Nucleus accumbens (tissue), 56 donors: ENCODE measurements at regions not wholly inside any gene's neighbourhood (a gene's known extent, or its start where the extent isn't known, plus 50 kb on each side); places are given as distances from the start of the nearest gene placed in this dataset.
A peak's percentile ranks its signal among the peaks of the same experiment; 100 is the strongest.
"Not testable (repeated sequence)": the region's sequence is repeated elsewhere in the genome, so short reads cannot be mapped to it uniquely, and the experiment has no call there.

Experiments used
- DNase-seq, 56 donors: peaks; one replicate each; lab custom pipeline; 2025; lab: John Stamatoyannopoulos, UW

- DNase-seq = no peak
These were observed 79.2 kb downstream of the C9orf152 start for GRCh38 chr9:110128664-110129329.

GRCh38 chr9:110129425-110129824, 78.5 kb downstream of the C9orf152 start:
- no peak for DNase-seq

GRCh38 chr9:110130211-110130610, 77.7 kb downstream of the C9orf152 start:
- no peak for DNase-seq

DNA sequence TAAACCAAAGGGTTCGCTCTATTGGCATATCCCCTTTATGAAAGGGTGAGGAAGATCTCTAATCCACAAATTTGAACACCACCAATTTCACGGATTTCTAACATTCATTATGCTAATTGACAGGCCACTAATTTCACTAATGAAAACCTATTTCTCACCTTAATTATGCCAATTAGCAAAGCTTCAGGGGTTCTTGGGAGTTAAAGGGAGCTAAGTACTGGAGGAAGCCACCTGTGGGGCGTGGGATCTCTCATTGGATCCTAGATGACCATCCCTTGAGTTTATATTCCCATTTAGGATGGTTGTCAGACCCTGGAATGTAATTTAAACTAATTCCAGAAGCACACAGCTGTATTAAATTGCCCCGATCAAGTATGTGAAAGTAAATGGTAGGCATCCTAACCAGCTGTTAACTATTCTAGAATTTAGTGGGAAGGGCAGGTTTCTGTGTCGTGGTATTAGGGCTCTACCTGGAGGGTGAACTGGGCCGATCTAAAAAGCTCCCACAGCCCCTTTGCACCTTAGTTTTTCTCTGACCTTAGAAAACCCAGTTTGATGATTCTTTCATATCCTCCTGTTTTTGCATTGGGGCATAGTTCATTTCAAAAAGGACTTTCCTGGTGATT, 77.1 kb downstream of the C9orf152 start:
- DNase-seq = no peak

- DNase-seq = no peak
These were observed 76.5 kb downstream of the C9orf152 start for GRCh38 chr9:110131499-110131898.

DNA sequence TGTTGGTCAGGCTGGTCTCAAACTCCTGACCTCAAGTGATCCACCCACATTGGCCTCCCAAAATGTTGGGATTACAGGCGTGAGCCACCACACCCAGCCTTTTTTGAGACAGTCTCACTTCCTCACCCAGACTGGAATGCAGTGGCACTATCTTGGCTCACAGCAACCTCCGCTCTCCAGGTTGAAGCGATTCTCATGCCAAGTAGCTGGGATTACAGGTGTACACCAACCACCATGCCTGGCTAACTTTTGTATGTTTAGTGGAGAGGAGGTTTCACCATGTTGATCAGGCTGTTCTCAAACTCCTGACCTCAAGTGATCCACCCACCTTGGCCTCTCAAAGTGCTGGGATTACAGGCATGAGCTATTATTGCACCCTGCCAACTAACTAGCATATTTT, 75.4 kb downstream of the C9orf152 start:
- DNase-seq = not testable (repeated sequence)

DNA sequence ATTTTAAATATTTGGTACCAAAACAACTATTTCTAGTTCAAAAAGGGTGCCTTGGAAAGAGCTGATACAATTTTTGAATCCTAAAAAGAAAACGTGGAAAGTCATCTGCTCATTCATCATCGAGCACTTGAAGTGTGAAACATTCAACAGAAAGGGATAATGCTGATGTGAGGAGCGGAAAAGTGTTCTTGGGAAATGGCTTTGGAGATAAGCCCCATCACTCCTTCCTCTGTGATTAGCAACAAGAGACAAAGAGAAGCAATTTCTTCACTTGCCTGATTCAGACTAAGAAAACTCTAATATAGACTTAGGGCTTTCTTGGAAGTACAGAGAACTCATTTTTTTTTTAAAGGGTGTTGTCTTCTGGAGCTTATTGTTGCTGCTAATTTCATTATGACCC, 74.9 kb downstream of the C9orf152 start:
- DNase-seq = no peak

DNA sequence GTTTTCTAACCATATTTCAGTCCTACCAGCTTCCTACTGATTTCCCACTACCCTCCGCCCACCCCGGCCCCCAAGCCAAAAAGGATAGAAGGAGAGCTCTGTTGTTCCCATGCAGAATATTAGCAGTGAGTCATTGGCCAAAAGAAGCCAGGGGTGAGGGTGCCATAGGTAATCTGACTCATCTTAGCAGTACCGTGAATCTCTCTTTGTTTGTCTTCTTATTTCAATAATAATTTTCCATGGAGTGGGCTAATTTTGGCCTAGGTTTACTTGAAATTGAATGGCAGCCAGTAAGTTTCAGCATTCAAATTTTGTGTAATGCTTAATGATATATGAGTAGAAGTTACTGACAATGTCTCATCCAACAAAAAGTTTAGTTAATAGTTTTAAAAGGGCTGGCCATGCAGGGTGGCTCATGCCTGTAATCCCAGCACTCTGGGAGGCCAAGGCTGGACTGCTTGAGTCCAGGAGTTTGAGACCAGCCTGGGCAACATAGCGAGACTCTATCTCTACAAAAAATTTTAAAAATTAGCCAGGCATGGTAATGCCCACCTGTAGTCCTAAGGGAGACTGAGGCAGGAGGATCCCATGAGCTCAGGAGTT, 74.2 kb downstream of the C9orf152 start:
- no peak for DNase-seq

- no peak for DNase-seq
These were observed 72.1 kb downstream of the C9orf152 start for GRCh38 chr9:110135846-110136245.

DNA sequence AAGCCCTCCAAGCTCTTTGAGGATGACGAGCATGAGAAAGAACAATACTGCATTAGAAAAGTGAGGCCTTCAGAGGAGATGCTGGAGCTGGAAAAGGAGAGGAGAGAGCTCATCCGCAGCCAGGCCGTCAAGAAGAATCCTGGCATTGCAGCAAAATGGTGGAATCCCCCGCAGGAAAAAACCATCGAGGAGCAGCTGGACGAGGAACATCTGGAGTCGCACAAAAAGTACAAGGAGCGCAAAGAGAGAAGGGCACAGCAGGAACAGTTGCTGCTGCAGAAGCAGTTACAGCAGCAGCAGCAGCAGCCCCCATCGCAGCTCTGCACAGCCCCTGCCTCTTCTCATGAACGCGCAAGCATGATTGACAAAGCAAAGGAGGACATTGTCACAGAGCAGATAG, 71.2 kb downstream of the C9orf152 start:
- no peak for DNase-seq

GRCh38 chr9:110140276-110140675, 67.7 kb downstream of the C9orf152 start:
- no peak for DNase-seq

DNA sequence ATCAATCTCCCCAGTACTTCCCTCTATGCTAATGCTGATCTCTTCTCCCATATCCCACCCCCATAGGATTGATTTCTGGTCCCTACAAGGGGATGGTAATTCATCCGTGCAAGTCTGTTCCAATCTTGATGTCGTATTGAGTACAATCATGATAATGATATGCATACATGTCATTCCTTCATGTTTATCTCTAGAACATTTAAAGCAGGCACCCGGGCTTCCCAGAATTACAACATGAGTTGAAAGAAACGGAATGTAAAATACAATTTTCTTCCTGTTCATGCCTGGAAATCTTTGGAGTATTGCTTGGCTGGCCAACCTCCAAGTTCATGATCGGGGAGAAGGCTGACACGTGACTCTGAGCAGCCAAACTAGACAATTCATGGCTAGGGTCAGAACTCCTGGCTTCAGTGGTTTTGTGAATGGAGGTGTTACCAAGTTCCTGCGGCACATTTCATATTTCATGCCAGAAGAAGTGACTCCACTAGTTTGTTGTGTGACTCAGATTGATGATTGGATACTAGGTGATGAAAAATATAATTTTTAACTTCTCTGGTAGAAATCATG, 66.6 kb downstream of the C9orf152 start:
- DNase-seq = no peak

- DNase-seq = no peak
These were observed 65.7 kb downstream of the C9orf152 start for GRCh38 chr9:110142253-110142652.

GRCh38 chr9:110142868-110143481, 65.0 kb downstream of the C9orf152 start:
- no peak for DNase-seq

DNA sequence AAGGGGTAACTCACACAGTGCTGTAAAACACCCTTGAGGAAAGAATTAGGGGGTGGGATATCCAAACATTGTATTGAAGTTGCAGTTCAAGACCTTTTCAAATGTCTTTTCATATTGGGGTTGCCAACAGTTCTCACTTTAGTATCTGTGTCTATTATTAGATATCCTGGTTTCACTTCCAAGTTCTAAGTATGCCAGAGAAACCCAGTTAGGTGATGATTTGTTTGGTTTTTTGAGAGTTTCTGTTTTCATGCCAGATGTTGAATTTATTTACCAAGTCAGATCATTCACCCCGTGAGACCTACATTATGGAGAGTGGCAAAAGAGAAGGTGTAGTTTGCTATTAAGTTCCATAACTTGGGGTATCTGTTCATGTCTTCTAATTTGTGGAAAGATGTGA, 64.5 kb downstream of the C9orf152 start:
- DNase-seq = no peak

GRCh38 chr9:110143950-110144545, 63.9 kb downstream of the C9orf152 start:
- DNase-seq = peak in 1 of 56 donors; percentile 24

- no peak for DNase-seq
These were observed 61.6 kb downstream of the C9orf152 start for GRCh38 chr9:110146373-110146772.

DNA sequence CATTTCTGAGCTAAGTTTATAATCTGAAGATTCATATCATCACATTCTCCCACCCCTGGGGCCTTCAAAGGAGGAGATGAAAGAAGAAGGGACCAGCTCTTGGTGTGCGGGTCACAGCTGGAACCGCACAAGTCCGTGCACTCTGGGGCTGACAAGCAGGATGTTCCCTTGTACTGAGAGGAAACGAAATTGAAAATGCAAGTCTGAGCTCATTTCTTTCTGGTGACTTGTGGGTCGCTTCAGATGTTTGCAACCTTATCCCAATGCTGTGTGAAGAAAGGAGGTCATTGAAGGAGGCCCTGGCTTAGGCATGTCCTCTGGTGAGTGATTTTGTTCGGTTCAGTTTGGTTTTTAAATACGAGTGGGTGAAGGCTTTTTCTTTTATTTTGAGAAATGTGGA, 59.6 kb downstream of the C9orf152 start:
- peak in 2 of 56 donors; percentile 9 to 11 for DNase-seq

GRCh38 chr9:110148891-110149290, 59.1 kb downstream of the C9orf152 start:
- no peak for DNase-seq
